ENCODE measurements at regions not wholly inside any gene's neighbourhood (a gene's known extent, or its start where the extent isn't known, plus 50 kb on each side); places are given as distances from the start of the nearest gene placed in this dataset.
"Not testable (repeated sequence)": the region's sequence is repeated elsewhere in the genome, so short reads cannot be mapped to it uniquely, and the experiment has no call there.

DNA sequence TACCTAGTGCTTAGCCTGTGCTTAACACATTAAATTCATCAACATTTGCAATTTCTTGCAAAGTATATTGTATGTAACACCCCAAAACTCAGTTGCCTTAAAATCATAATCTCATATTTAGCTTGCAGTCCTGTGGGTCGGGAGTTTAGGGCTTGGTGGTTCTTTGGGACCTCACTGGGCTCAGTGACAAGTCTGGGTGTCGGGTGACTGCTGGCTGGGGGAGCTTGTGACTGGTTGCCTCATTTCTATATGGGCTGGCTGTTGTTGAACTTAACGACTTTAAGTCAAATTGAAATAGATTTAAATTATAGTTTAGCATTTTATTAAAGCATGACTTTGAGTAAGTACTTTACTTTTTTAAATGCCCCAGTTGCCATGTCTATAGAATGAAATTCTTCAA lies 401.4 kb upstream of the NR3C2 start:
- Histone ChIP-seq H3K4me2 (ENCODE audit: low read length) (no peak overlapping the region), H3K27ac (ENCODE audit: low read depth, low read length) (no peak overlapping the region), H4K12ac (ENCODE audit: low read depth, low read length) (no peak overlapping the region), H3K79me2 (ENCODE audit: control insufficient read depth, insufficient read depth, low read length, poor library complexity) (no peaks in the 10 kb centered on the region), H3K4me3 (ENCODE audit: low read depth, low read length) (no peak overlapping the region), H3K14ac (ENCODE audit: low read length) (no peak overlapping the region), H3K9me3 (ENCODE audit: insufficient read depth, low read depth, low read length) (no peaks in the 10 kb centered on the region), H3K27me3 (ENCODE audit: insufficient read depth, low read length) (no peaks in the 10 kb centered on the region), H3K36me3 (ENCODE audit: control insufficient read depth in 1 of 2, insufficient read depth in 2 of 2, low read length in 2 of 2) (no peaks in the 10 kb centered on the region), H2AFZ (ENCODE audit: insufficient read depth, low read length, poor library complexity) (no peak overlapping the region), H4K8ac (ENCODE audit: low read depth, low read length) (no peak overlapping the region), H2BK5ac (ENCODE audit: low read depth, low read length, poor library complexity) (no peak overlapping the region), H2BK120ac (ENCODE audit: insufficient read depth, low read length, poor library complexity) (no peak overlapping the region), H2BK12ac (ENCODE audit: low read length) (no peak overlapping the region), H3K4me1 (ENCODE audit: control insufficient read depth in 1 of 2, insufficient read depth in 2 of 2, low read length in 2 of 2) (no peaks in the 10 kb centered on the region), H3K4ac (ENCODE audit: low read depth, low read length) (no peak overlapping the region), H3K23ac (ENCODE audit: low read length) (no peak overlapping the region), H3K79me1 (ENCODE audit: low read length) (no peaks in the 10 kb centered on the region), H4K91ac (ENCODE audit: low read depth, low read length) (no peak overlapping the region), H2AK5ac (ENCODE audit: low read length) (no peak overlapping the region), H3K18ac (ENCODE audit: low read length) (no peak overlapping the region), H3K9ac (ENCODE audit: low read length) (no peak overlapping the region)
- no CpG with 5 or more reads among the region's 3 CpGs for WGBS (ENCODE audit: extremely low coverage, insufficient coverage, insufficient read length)
- DNase-seq, result no peak

DNA sequence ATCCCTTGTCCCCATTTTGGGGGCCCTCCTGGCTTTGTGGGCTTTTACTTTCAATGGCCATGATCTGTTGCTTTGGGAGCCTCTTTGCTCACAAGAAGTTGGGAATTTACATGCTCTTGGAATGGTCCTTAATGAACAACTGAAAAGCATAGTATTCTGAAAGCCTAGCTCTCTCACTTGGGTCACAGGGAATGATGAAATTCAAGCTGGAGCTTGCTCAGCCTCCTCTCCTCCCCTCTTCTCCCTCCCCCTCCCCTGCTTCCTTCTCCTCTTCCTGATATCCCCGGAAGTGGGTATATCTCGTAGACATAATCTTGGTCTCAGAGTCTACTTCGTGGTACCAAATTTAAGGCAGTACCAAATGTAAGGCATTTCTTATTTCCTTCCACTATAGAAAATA lies 400.6 kb upstream of the NR3C2 start:
- no peak overlapping the region for H3K9ac ChIP-seq (ENCODE audit: low read length)
- no peak overlapping the region for H3K27ac ChIP-seq (ENCODE audit: low read depth, low read length)
- no peak overlapping the region for H3K4me3 ChIP-seq (ENCODE audit: low read depth, low read length)
- DNase-seq, result no peak
- no peak overlapping the region for H3K18ac ChIP-seq (ENCODE audit: low read length)
- no peak overlapping the region for H2BK12ac ChIP-seq (ENCODE audit: low read length)
- H3K27me3 ChIP-seq (ENCODE audit: insufficient read depth, low read length), result no peaks in the 10 kb centered on the region
- no peak overlapping the region for H2AFZ ChIP-seq (ENCODE audit: insufficient read depth, low read length, poor library complexity)
- no peak overlapping the region for H4K8ac ChIP-seq (ENCODE audit: low read depth, low read length)
- no peak overlapping the region for H2AK5ac ChIP-seq (ENCODE audit: low read length)
- no peaks in the 10 kb centered on the region for H3K4me1 ChIP-seq (ENCODE audit: control insufficient read depth in 1 of 2, insufficient read depth in 2 of 2, low read length in 2 of 2)
- no peak overlapping the region for H4K12ac ChIP-seq (ENCODE audit: low read depth, low read length)
- H3K36me3 ChIP-seq (ENCODE audit: control insufficient read depth in 1 of 2, insufficient read depth in 2 of 2, low read length in 2 of 2), result no peaks in the 10 kb centered on the region
- no peaks in the 10 kb centered on the region for H3K79me1 ChIP-seq (ENCODE audit: low read length)
- no peak overlapping the region for H3K23ac ChIP-seq (ENCODE audit: low read length)
- no peak overlapping the region for H3K4me2 ChIP-seq (ENCODE audit: low read length)
- no peak overlapping the region for H3K14ac ChIP-seq (ENCODE audit: low read length)
- H3K79me2 ChIP-seq (ENCODE audit: control insufficient read depth, insufficient read depth, low read length, poor library complexity), result no peaks in the 10 kb centered on the region
- no peaks in the 10 kb centered on the region for H3K9me3 ChIP-seq (ENCODE audit: insufficient read depth, low read depth, low read length)
- H2BK120ac ChIP-seq (ENCODE audit: insufficient read depth, low read length, poor library complexity), result no peak overlapping the region
- no peak overlapping the region for H3K4ac ChIP-seq (ENCODE audit: low read depth, low read length)
- H2BK5ac ChIP-seq (ENCODE audit: low read depth, low read length, poor library complexity), result no peak overlapping the region
- no peak overlapping the region for H4K91ac ChIP-seq (ENCODE audit: low read depth, low read length)
- WGBS (ENCODE audit: extremely low coverage, insufficient coverage, insufficient read length), result no CpG with 5 or more reads among the region's 3 CpGs

DNA sequence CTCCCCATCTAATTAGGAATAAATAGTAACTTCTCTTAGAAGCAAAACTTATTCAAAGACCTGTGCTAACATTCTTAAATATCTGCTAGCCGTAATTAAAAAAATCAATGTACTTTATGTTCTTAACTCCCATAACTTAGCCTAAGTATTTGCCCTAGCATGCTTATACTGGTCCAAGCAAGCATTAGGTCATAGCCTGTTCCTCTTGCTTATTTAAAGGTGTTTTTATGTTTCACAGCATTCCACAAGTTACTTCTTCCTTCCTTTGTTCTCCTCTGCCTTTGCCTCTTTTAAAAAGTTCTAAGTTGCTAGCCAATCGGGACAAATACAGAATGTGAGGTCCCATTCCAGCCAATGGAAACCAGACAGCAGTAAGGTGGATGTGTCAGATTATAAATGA lies 395.4 kb upstream of the NR3C2 start:
- H3K79me1 ChIP-seq (ENCODE audit: low read length); H3K23ac ChIP-seq (ENCODE audit: low read length); H2AK5ac ChIP-seq (ENCODE audit: low read length); H3K27ac ChIP-seq (ENCODE audit: low read depth, low read length); H2BK12ac ChIP-seq (ENCODE audit: low read length); H3K4ac ChIP-seq (ENCODE audit: low read depth, low read length); H2BK120ac ChIP-seq (ENCODE audit: insufficient read depth, low read length, poor library complexity); H3K14ac ChIP-seq (ENCODE audit: low read length); H3K36me3 ChIP-seq (ENCODE audit: control insufficient read depth in 1 of 2, insufficient read depth in 2 of 2, low read length in 2 of 2); H3K9me3 ChIP-seq (ENCODE audit: insufficient read depth, low read depth, low read length); H3K4me3 ChIP-seq (ENCODE audit: low read depth, low read length); H3K79me2 ChIP-seq (ENCODE audit: control insufficient read depth, insufficient read depth, low read length, poor library complexity); H2AFZ ChIP-seq (ENCODE audit: insufficient read depth, low read length, poor library complexity); H3K9ac ChIP-seq (ENCODE audit: low read length); H4K12ac ChIP-seq (ENCODE audit: low read depth, low read length); H3K4me1 ChIP-seq (ENCODE audit: control insufficient read depth in 1 of 2, insufficient read depth in 2 of 2, low read length in 2 of 2); H4K91ac ChIP-seq (ENCODE audit: low read depth, low read length); H4K8ac ChIP-seq (ENCODE audit: low read depth, low read length); H3K18ac ChIP-seq (ENCODE audit: low read length); H3K4me2 ChIP-seq (ENCODE audit: low read length); DNase-seq; H2BK5ac ChIP-seq (ENCODE audit: low read depth, low read length, poor library complexity); H3K27me3 ChIP-seq (ENCODE audit: insufficient read depth, low read length): not testable (repeated sequence)
- WGBS (ENCODE audit: extremely low coverage, insufficient coverage, insufficient read length), result no CpG with 5 or more reads among the region's 2 CpGs

DNA sequence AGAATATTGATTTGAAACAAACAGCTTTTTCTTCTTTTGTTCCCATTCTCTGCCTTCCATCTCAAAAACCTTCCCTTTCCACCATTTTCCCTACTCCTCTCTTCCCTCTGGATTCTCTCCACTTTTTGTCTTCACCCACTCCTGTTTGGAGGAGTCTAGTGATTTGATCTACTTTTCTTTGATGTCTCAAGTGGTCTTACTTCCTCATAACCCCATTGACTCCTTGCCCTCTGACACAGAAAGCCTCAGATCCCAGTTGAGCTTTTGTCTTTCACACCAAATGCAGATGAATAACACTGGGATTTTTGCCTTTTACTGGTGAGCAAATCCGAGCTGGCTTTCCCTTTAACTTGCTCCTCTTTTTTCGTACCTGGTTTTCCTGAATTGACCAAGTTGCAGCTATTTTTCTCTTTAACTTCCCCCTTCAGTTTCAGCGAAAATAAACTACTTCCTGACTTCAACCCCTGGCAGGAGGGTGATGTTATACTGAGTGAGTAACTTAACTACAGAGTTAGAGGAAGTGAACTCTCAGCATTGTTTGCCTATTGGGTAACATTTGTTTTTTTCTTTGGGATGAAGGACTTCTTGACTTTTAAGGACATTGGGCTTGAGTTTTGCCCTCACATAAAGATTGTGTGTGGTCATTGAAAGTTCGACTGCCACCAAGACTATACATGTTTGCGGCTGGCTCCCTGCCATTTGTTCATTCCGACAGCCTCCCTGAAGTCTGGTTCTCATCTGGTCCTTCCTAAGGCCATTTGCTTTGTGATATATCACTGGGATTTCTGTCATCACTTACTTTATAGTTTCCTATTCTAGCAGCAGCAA lies 392.8 kb upstream of the NR3C2 start:
- peaks cover 3% of the 10 kb centered on the region for H3K79me1 ChIP-seq (ENCODE audit: low read length)

More for the DNA sequence above, 392.8 kb upstream of the NR3C2 start:
- no peak for DNase-seq
- Histone ChIP-seq H2BK5ac (ENCODE audit: low read depth, low read length, poor library complexity) (no peak overlapping the region), H3K9ac (ENCODE audit: low read length) (no peak overlapping the region), H3K27me3 (ENCODE audit: insufficient read depth, low read length) (no peaks in the 10 kb centered on the region), H3K79me2 (ENCODE audit: control insufficient read depth, insufficient read depth, low read length, poor library complexity) (no peaks in the 10 kb centered on the region), H2AFZ (ENCODE audit: insufficient read depth, low read length, poor library complexity) (no peak overlapping the region), H3K4me3 (ENCODE audit: low read depth, low read length) (no peak overlapping the region), H4K91ac (ENCODE audit: low read depth, low read length) (no peak overlapping the region), H3K27ac (ENCODE audit: low read depth, low read length) (no peak overlapping the region), H2AK5ac (ENCODE audit: low read length) (no peak overlapping the region), H4K8ac (ENCODE audit: low read depth, low read length) (no peak overlapping the region), H2BK120ac (ENCODE audit: insufficient read depth, low read length, poor library complexity) (no peak overlapping the region), H3K23ac (ENCODE audit: low read length) (no peak overlapping the region), H3K36me3 (ENCODE audit: control insufficient read depth in 1 of 2, insufficient read depth in 2 of 2, low read length in 2 of 2) (no peaks in the 10 kb centered on the region), H3K4ac (ENCODE audit: low read depth, low read length) (no peak overlapping the region), H3K9me3 (ENCODE audit: insufficient read depth, low read depth, low read length) (no peaks in the 10 kb centered on the region), H3K4me2 (ENCODE audit: low read length) (no peak overlapping the region), H2BK12ac (ENCODE audit: low read length) (no peak overlapping the region), H4K12ac (ENCODE audit: low read depth, low read length) (no peak overlapping the region), H3K14ac (ENCODE audit: low read length) (no peak overlapping the region), H3K18ac (ENCODE audit: low read length) (no peak overlapping the region), H3K4me1 (ENCODE audit: control insufficient read depth in 1 of 2, insufficient read depth in 2 of 2, low read length in 2 of 2) (no peaks in the 10 kb centered on the region)
- no CpG with 5 or more reads among the region's 6 CpGs for WGBS (ENCODE audit: extremely low coverage, insufficient coverage, insufficient read length)

Data from trophoblast cell (in vitro differentiated cells and primary cell).